ENCODE measurements at regions not wholly inside any gene's neighbourhood (a gene's known extent, or its start where the extent isn't known, plus 50 kb on each side); places are given as distances from the start of the nearest gene placed in this dataset.

DNA sequence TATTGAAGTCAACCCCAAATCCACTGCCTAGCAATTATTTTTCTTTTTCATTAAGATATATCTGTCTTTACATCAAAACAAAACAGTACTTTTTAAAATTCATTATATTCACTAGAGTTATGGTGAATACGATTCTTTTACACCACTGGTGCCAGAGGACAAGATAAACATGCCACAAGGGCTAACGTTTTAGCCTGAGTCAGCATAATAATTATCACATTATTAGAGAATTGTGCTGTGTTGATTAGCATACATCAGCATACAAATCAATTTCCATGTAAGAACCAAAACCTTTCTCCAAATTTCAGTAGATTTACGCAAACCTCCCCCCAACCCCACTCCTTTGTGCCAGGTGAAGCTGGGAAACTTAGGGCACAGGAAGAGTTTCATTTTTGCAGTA, 131.1 kb upstream of the TMEM106B start:
- POLR2A ChIA-PET: no interaction called here
- Histone ChIP-seq H4K20me1 (ENCODE audit: insufficient read depth, low read length) (no peaks in the 10 kb centered on the region), H3K27me3 (ENCODE audit: control insufficient read depth in 1 of 2, insufficient read depth in 2 of 2, low read length in 2 of 2) (no peaks in the 10 kb centered on the region), H3K36me3 (replicated peaks in 1 of 2; ENCODE audit: control insufficient read depth in 1 of 2, insufficient read depth in 2 of 2, low read length in 2 of 2) (no peaks in the 10 kb centered on the region), H3K27ac (ENCODE audit: extremely low read length, insufficient read depth, low read length) (no peak overlapping the region), H3K4me1 (ENCODE audit: insufficient read depth, low read length) (no peaks in the 10 kb centered on the region), H3K79me2 (ENCODE audit: insufficient read depth, low read length) (no peaks in the 10 kb centered on the region), H3K4me3 (replicated peaks in 1 of 3; ENCODE audit: insufficient read depth in 1 of 3, low read depth in 2 of 3, low read length in 3 of 3) (no peak overlapping the region), H2AFZ (ENCODE audit: low read length) (no peak overlapping the region), H3K4me2 (ENCODE audit: low read depth, low read length) (no peak overlapping the region), H3K9ac (ENCODE audit: insufficient read depth, low read depth, low read length) (no peak overlapping the region), H3K9me3 (ENCODE audit: low read length) (peaks cover 15% of the 10 kb centered on the region)
- TF ChIP-seq HOXA9 (CRISPR knock-in tag; IDR thresholded peaks at IDR 0.05; ENCODE audit: borderline replicate concordance) (no peak), MAFF (IDR thresholded peaks at IDR 0.05; ENCODE audit: low read depth, low read length) (peak; percentile 97), ZNF276 (CRISPR knock-in tag; IDR thresholded peaks at IDR 0.05; ENCODE audit: low read depth) (no peak), JDP2 (CRISPR knock-in tag; IDR thresholded peaks at IDR 0.05; ENCODE audit: borderline replicate concordance) (no peak), MAFK (conservative IDR thresholded peaks at IDR 0.05 in 1 of 2, IDR thresholded peaks at IDR 0.05 in 1 of 2; ENCODE audit: low read length in 2 of 2) (peak; percentile 92 to 97), NR2F6 (IDR thresholded peaks at IDR 0.05) (no peak), NR2F6 (CRISPR knock-in tag; IDR thresholded peaks at IDR 0.05) (no peak), MTA1 (CRISPR knock-in tag; IDR thresholded peaks at IDR 0.05; ENCODE audit: borderline replicate concordance) (no peak)
- DNase-seq (ENCODE audit: low spot score): no peak
- no peak for ATAC-seq
- FAIRE-seq: no peak
- BruUV-seq (replicated peaks): no TSS peak
- WGBS (ENCODE audit: low lambda C conversion rate): 33% methylated on average over 3 of the region's 3 CpGs
- CTCF ChIA-PET (ENCODE audit: low intra/inter-chr PET ratio, low total read pairs): no interaction called here
- intact Hi-C loops (cut with micrococcal nuclease; ENCODE audit: unreplicated experiment) (no loop called here), in situ Hi-C loops (cut with HindIII; ENCODE audit: extremely low pct_ligation_motif_present, low pct_unique_long_range_greater_than_20kb) (no loop called here)

DNA sequence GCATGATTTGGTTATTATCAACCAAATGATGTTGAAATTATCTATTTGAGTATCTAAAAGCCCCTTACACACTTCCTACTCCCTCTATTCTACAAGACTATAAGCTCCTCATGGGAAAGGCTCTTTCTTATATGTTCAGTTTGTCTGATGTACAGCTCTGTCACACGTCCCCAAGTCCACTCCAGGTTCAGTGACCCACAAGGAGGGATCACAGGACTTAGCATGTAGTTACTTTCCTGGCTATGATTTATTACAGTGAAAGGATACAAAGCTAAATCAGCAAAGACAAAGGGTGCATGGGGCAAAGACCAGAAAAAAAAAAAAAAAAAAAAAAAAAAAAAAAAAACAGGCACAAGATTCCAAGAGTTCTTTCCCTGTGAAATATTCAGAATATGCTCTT, 125.6 kb upstream of the TMEM106B start:
- ATAC-seq (no peak), FAIRE-seq (no peak), DNase-seq (ENCODE audit: low spot score) (no peak)
- ChIA-PET CTCF (ENCODE audit: low intra/inter-chr PET ratio, low total read pairs) (no interaction called here), POLR2A (no interaction called here)
- Histone ChIP-seq H3K4me3 (replicated peaks in 1 of 3; ENCODE audit: insufficient read depth in 1 of 3, low read depth in 2 of 3, low read length in 3 of 3) (no peak overlapping the region), H3K4me2 (ENCODE audit: low read depth, low read length) (no peak overlapping the region), H3K36me3 (replicated peaks in 1 of 2; ENCODE audit: control insufficient read depth in 1 of 2, insufficient read depth in 2 of 2, low read length in 2 of 2) (no peaks in the 10 kb centered on the region), H3K79me2 (ENCODE audit: insufficient read depth, low read length) (no peaks in the 10 kb centered on the region), H2AFZ (ENCODE audit: low read length) (no peak overlapping the region), H3K9ac (ENCODE audit: insufficient read depth, low read depth, low read length) (no peak overlapping the region), H3K27me3 (ENCODE audit: control insufficient read depth in 1 of 2, insufficient read depth in 2 of 2, low read length in 2 of 2) (no peaks in the 10 kb centered on the region), H3K27ac (ENCODE audit: extremely low read length, insufficient read depth, low read length) (no peak overlapping the region), H3K4me1 (ENCODE audit: insufficient read depth, low read length) (no peaks in the 10 kb centered on the region), H4K20me1 (ENCODE audit: insufficient read depth, low read length) (no peaks in the 10 kb centered on the region), H3K9me3 (ENCODE audit: low read length) (peaks cover 15% of the 10 kb centered on the region)
- intact Hi-C loops (cut with micrococcal nuclease; ENCODE audit: unreplicated experiment) (no loop called here), in situ Hi-C loops (cut with HindIII; ENCODE audit: extremely low pct_ligation_motif_present, low pct_unique_long_range_greater_than_20kb) (no loop called here)
- TF ChIP-seq, protein P1, sequence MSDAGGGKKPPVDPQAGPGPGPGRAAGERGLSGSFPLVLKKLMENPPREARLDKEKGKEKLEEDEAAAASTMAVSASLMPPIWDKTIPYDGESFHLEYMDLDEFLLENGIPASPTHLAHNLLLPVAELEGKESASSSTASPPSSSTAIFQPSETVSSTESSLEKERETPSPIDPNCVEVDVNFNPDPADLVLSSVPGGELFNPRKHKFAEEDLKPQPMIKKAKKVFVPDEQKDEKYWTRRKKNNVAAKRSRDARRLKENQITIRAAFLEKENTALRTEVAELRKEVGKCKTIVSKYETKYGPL (CRISPR knock-in tag; IDR thresholded peaks at IDR 0.05): no peak
- TF ChIP-seq MEIS2 (CRISPR knock-in tag; IDR thresholded peaks at IDR 0.05): no peak
- no peak for TF ChIP-seq ZNF496 (CRISPR knock-in tag; IDR thresholded peaks at IDR 0.05; ENCODE audit: insufficient replicate concordance)
- TF ChIP-seq POLR2G (IDR thresholded peaks at IDR 0.05; ENCODE audit: low read depth, low read length): no peak
- TF ChIP-seq, protein P2, sequence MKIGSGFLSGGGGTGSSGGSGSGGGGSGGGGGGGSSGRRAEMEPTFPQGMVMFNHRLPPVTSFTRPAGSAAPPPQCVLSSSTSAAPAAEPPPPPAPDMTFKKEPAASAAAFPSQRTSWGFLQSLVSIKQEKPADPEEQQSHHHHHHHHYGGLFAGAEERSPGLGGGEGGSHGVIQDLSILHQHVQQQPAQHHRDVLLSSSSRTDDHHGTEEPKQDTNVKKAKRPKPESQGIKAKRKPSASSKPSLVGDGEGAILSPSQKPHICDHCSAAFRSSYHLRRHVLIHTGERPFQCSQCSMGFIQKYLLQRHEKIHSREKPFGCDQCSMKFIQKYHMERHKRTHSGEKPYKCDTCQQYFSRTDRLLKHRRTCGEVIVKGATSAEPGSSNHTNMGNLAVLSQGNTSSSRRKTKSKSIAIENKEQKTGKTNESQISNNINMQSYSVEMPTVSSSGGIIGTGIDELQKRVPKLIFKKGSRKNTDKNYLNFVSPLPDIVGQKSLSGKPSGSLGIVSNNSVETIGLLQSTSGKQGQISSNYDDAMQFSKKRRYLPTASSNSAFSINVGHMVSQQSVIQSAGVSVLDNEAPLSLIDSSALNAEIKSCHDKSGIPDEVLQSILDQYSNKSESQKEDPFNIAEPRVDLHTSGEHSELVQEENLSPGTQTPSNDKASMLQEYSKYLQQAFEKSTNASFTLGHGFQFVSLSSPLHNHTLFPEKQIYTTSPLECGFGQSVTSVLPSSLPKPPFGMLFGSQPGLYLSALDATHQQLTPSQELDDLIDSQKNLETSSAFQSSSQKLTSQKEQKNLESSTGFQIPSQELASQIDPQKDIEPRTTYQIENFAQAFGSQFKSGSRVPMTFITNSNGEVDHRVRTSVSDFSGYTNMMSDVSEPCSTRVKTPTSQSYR (CRISPR knock-in tag; IDR thresholded peaks at IDR 0.05; ENCODE audit: borderline replicate concordance): no peak
- no peak for TF ChIP-seq ZNF460 (CRISPR knock-in tag; IDR thresholded peaks at IDR 0.05; ENCODE audit: borderline replicate concordance)
- no peak for TF ChIP-seq NFE2L1 (CRISPR knock-in tag; IDR thresholded peaks at IDR 0.05; ENCODE audit: borderline replicate concordance)
- TF ChIP-seq MIXL1 (CRISPR knock-in tag; IDR thresholded peaks at IDR 0.05): no peak
- no TSS peak for BruUV-seq (replicated peaks)
- 6% methylated on average over 1 of the region's 1 CpG for WGBS (ENCODE audit: low lambda C conversion rate)

All from HepG2 (cell line).